Activated CD8-positive, alpha-beta T cell treated with anti-CD3 and anti-CD28 coated beads, Interleukin-2, amount 10 ng/mL, durations not matched to agents 7 days and 5 days (primary cell): ENCODE measurements at regions not wholly inside any gene's neighbourhood (a gene's known extent, or its start where the extent isn't known, plus 50 kb on each side); places are given as distances from the start of the nearest gene placed in this dataset.

Source experiments
- ATAC-seq: fragments of 150-1000 bp; cut with Tn5 transposase; one replicate; pipeline ENCODE4 v1.10.0; 2021; ENCODE audit warnings: moderate library complexity
- CTCF ChIA-PET: fragments of 350-600 bp; sonication (Branson Sonifier 250); formaldehyde crosslinking; loops from one replicate; lab custom pipeline; 2021; ENCODE audit warnings: antibody characterized with exemption; lab: Charles Lee
- POLR2A ChIA-PET: fragments of 350-600 bp; sonication (Branson Sonifier 250); formaldehyde crosslinking; loops from one replicate; lab custom pipeline; 2021; ENCODE audit warnings: antibody characterized with exemption; lab: Charles Lee
- DNase-seq: peaks from one replicate; pipeline ENCODE4 v3.0.0-alpha.2; 2020
- H3K27ac Mint-ChIP-seq: one replicate; pipeline ENCODE4 v1.8.0; 2021; ENCODE audit warnings: mild to moderate bottlenecking, mixed read lengths
- H3K27me3 Mint-ChIP-seq: one replicate; pipeline ENCODE4 v1.8.0; 2021; ENCODE audit warnings: low read depth, mixed read lengths
- H3K36me3 Mint-ChIP-seq: one replicate; pipeline ENCODE4 v1.8.0; 2021; ENCODE audit warnings: low read depth, mixed read lengths
- H3K4me1 Mint-ChIP-seq: one replicate; pipeline ENCODE4 v1.8.0; 2021; ENCODE audit warnings: low read depth, mixed read lengths
- H3K4me3 Mint-ChIP-seq: one replicate; pipeline ENCODE4 v1.8.0; 2021; ENCODE audit warnings: mild to moderate bottlenecking, mixed read lengths
- H3K9me3 Mint-ChIP-seq: one replicate; pipeline ENCODE4 v1.8.0; 2022; ENCODE audit warnings: mixed read lengths; ENCODE audit not compliant: insufficient read depth

DNA sequence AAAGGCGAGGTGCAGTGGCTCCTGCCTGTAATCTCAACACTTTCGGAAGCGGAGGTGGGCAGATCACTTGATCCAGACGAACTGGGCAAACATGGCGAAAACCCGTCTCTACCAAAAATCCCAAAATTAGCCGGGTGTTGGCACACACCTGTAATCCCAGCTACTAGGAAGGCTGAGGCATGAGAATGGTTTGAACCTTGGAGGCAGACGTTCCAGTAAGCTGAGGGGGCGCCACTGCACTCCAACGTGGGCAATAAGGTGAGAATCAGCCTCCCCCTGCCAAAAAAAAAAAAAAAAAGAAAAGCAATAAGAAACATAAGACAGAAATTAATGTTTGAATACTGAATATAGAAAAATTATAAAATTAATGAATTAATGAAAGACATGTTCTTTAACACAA, 928.7 kb downstream of the LRFN5 start:
- no peak for ATAC-seq
- H3K27me3 Mint-ChIP-seq, result no peaks in the 10 kb centered on the region
- H3K36me3 Mint-ChIP-seq, result no peaks in the 10 kb centered on the region
- no peak for DNase-seq
- POLR2A ChIA-PET, result no interaction called here
- no peaks in the 10 kb centered on the region for H3K4me1 Mint-ChIP-seq
- CTCF ChIA-PET, result no interaction called here
- peaks cover 9% of the 10 kb centered on the region for H3K9me3 Mint-ChIP-seq
- H3K27ac Mint-ChIP-seq, result no peak overlapping the region
- H3K4me3 Mint-ChIP-seq, result no peak overlapping the region

- no peak overlapping the region for H3K27ac Mint-ChIP-seq
- DNase-seq (no peak), ATAC-seq (no peak)
- H3K4me1 Mint-ChIP-seq, result no peaks in the 10 kb centered on the region
- POLR2A ChIA-PET, result no interaction called here
- H3K4me3 Mint-ChIP-seq, result no peak overlapping the region
- H3K27me3 Mint-ChIP-seq, result no peaks in the 10 kb centered on the region
- no peaks in the 10 kb centered on the region for H3K36me3 Mint-ChIP-seq
- peaks cover 9% of the 10 kb centered on the region for H3K9me3 Mint-ChIP-seq
- CTCF ChIA-PET, result no interaction called here
Observed at GRCh38 chr14:42533476-42533875, 926.8 kb downstream of the LRFN5 start.

- ChIA-PET CTCF (no interaction called here), POLR2A (no interaction called here)
- Mint-ChIP-seq H3K4me1 (no peaks in the 10 kb centered on the region), H3K36me3 (no peaks in the 10 kb centered on the region), H3K27ac (no peak overlapping the region), H3K27me3 (no peaks in the 10 kb centered on the region), H3K9me3 (peaks cover 9% of the 10 kb centered on the region), H3K4me3 (no peak overlapping the region)
- ATAC-seq (no peak), DNase-seq (no peak)
Observed at GRCh38 chr14:42532194-42532593, 925.5 kb downstream of the LRFN5 start.

DNA sequence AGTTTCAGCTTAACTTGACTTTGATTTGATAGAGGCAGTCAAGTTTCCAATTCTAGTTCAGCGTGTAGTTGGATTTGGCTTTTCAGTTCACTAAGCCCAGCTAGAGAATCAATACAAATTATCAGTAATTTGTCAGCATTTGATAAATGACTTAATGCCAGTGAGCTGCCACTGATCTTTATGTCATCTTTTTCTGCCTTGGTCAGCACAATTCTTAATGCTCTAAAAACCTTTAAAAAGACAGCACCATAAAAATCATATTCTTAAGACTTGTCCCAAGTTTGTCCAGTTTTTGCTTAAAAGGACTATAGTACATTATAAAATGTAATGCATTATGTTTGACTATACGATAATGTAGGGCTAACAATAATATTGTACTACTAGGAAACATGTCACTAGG, 920.5 kb downstream of the LRFN5 start:
- Mint-ChIP-seq H3K27ac (no peak overlapping the region), H3K27me3 (no peaks in the 10 kb centered on the region), H3K36me3 (no peaks in the 10 kb centered on the region), H3K9me3 (peaks cover 7% of the 10 kb centered on the region), H3K4me3 (no peak overlapping the region), H3K4me1 (no peaks in the 10 kb centered on the region)
- ChIA-PET POLR2A (no interaction called here), CTCF (no interaction called here)
- DNase-seq (no peak), ATAC-seq (no peak)

DNA sequence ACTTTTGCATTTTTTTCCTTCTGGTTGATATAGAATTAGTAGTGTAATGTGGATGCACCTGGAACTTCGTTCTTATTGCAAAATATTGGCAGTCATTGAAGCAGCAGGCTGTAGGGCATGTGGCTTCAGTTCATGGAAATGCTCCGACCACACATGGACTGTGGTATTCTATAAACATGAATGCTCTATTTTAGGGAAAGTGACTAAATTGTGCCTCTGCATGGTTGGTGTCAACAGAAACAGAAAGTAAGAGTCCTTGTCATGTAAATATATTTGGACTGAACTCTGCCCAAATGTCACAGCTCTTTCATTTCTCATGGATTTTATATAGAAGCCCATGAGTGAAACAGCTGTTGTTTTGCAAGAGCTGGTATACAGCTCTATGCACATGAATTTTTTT, 917.0 kb downstream of the LRFN5 start:
- H3K27me3 Mint-ChIP-seq, result no peaks in the 10 kb centered on the region
- H3K4me3 Mint-ChIP-seq, result no peak overlapping the region
- ATAC-seq (no peak), DNase-seq (no peak)
- H3K4me1 Mint-ChIP-seq, result no peaks in the 10 kb centered on the region
- no peaks in the 10 kb centered on the region for H3K36me3 Mint-ChIP-seq
- CTCF ChIA-PET, result no interaction called here
- POLR2A ChIA-PET, result no interaction called here
- H3K27ac Mint-ChIP-seq, result no peak overlapping the region
- H3K9me3 Mint-ChIP-seq, result peaks cover 7% of the 10 kb centered on the region

- Mint-ChIP-seq H3K27ac (no peak overlapping the region), H3K36me3 (no peaks in the 10 kb centered on the region), H3K4me3 (no peak overlapping the region), H3K4me1 (no peaks in the 10 kb centered on the region), H3K9me3 (peaks cover 25% of the 10 kb centered on the region), H3K27me3 (no peaks in the 10 kb centered on the region)
- ATAC-seq (no peak), DNase-seq (no peak)
- ChIA-PET CTCF (no interaction called here), POLR2A (no interaction called here)
Observed at GRCh38 chr14:42517806-42518500, 911.3 kb downstream of the LRFN5 start.

- Mint-ChIP-seq H3K9me3 (peaks cover 40% of the 10 kb centered on the region), H3K4me3 (no peak overlapping the region), H3K27ac (no peak overlapping the region), H3K36me3 (no peaks in the 10 kb centered on the region), H3K4me1 (no peaks in the 10 kb centered on the region), H3K27me3 (no peaks in the 10 kb centered on the region)
- CTCF ChIA-PET, result no interaction called here
- POLR2A ChIA-PET, result no interaction called here
- DNase-seq (no peak), ATAC-seq (no peak)
Observed at GRCh38 chr14:42513837-42514236, 907.2 kb downstream of the LRFN5 start.

- no peak overlapping the region for H3K4me3 Mint-ChIP-seq
- H3K27ac Mint-ChIP-seq, result no peak overlapping the region
- H3K36me3 Mint-ChIP-seq, result no peaks in the 10 kb centered on the region
- DNase-seq, result no peak
- POLR2A ChIA-PET, result no interaction called here
- no peaks in the 10 kb centered on the region for H3K4me1 Mint-ChIP-seq
- CTCF ChIA-PET, result no interaction called here
- no peaks in the 10 kb centered on the region for H3K27me3 Mint-ChIP-seq
- no peak for ATAC-seq
- peaks cover 46% of the 10 kb centered on the region for H3K9me3 Mint-ChIP-seq
Observed at GRCh38 chr14:42510071-42510470, 903.4 kb downstream of the LRFN5 start.

GRCh38 chr14:42508209-42508946, 901.7 kb downstream of the LRFN5 start:
- Mint-ChIP-seq H3K27me3 (no peaks in the 10 kb centered on the region), H3K27ac (no peak overlapping the region), H3K4me1 (no peaks in the 10 kb centered on the region), H3K4me3 (no peak overlapping the region), H3K36me3 (no peaks in the 10 kb centered on the region), H3K9me3 (peaks cover 34% of the 10 kb centered on the region)
- no peak for ATAC-seq
- DNase-seq, result no peak
- CTCF ChIA-PET, result no interaction called here
- POLR2A ChIA-PET, result no interaction called here

DNA sequence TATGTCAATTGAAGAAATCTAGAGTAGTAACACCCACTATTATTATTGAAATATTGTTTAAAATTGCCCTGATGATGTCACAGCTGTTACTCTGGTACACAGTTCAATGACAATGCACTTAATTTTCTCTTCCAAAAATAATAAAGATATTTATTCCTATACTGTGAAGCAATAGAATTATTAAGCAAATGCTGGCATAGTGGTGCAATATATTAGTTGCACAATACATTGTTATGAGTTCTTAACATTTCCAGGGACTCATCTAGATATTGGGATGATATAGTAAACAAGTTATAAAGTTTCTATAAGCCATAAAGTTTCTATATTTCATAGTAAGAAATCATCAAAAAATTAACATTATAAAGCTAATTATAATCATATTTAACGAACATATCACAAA, 897.8 kb downstream of the LRFN5 start:
- ChIA-PET POLR2A (no interaction called here), CTCF (no interaction called here)
- no peak overlapping the region for H3K27ac Mint-ChIP-seq
- DNase-seq (no peak), ATAC-seq (no peak)
- H3K9me3 Mint-ChIP-seq, result peaks cover 14% of the 10 kb centered on the region
- H3K27me3 Mint-ChIP-seq, result no peaks in the 10 kb centered on the region
- H3K4me1 Mint-ChIP-seq, result no peaks in the 10 kb centered on the region
- no peaks in the 10 kb centered on the region for H3K36me3 Mint-ChIP-seq
- no peak overlapping the region for H3K4me3 Mint-ChIP-seq

GRCh38 chr14:42499137-42499536, 892.5 kb downstream of the LRFN5 start:
- H3K4me3 Mint-ChIP-seq, result no peak overlapping the region
- ATAC-seq (no peak), DNase-seq (no peak)
- no peaks in the 10 kb centered on the region for H3K9me3 Mint-ChIP-seq
- no peak overlapping the region for H3K27ac Mint-ChIP-seq
- ChIA-PET POLR2A (no interaction called here), CTCF (no interaction called here)
- H3K27me3 Mint-ChIP-seq, result no peaks in the 10 kb centered on the region
- no peaks in the 10 kb centered on the region for H3K4me1 Mint-ChIP-seq
- no peaks in the 10 kb centered on the region for H3K36me3 Mint-ChIP-seq

- H3K4me3 Mint-ChIP-seq, result no peak overlapping the region
- POLR2A ChIA-PET, result no interaction called here
Observed at GRCh38 chr14:42490536-42490935, 883.9 kb downstream of the LRFN5 start.

More at GRCh38 chr14:42490536-42490935, 883.9 kb downstream of the LRFN5 start:
- peaks cover 3% of the 10 kb centered on the region for H3K9me3 Mint-ChIP-seq
- H3K27ac Mint-ChIP-seq, result no peak overlapping the region
- H3K36me3 Mint-ChIP-seq, result no peaks in the 10 kb centered on the region
- CTCF ChIA-PET, result no interaction called here
- no peak for ATAC-seq
- H3K27me3 Mint-ChIP-seq, result no peaks in the 10 kb centered on the region
- no peaks in the 10 kb centered on the region for H3K4me1 Mint-ChIP-seq
- no peak for DNase-seq
